SJSA1 (cell line): ENCODE measurements at regions not wholly inside any gene's neighbourhood (a gene's known extent, or its start where the extent isn't known, plus 50 kb on each side); places are given as distances from the start of the nearest gene placed in this dataset.

Experiments
- DNase-seq, 2 experiments: peaks; one replicate each; pipeline ENCODE4 v3.0.0-alpha.2; 2015 to 2020; ENCODE audit warnings: low spot score in 2 of 2, low read depth in 1 of 2
- H3K27ac ChIP-seq: fragments of 250-450 bp; sonication (Bioruptor Pico); 2 replicates; pipeline ENCODE4 v1.5.1; 2020; ENCODE audit warnings: mild to moderate bottlenecking, moderate library complexity
- H3K27me3 ChIP-seq: fragments of 250-450 bp; sonication (Bioruptor Pico); replicated peaks from 2 replicates; pipeline ENCODE4 v1.5.1; 2020; ENCODE audit warnings: mild to moderate bottlenecking, moderate library complexity
- H3K36me3 ChIP-seq: fragments of 250-450 bp; sonication (Bioruptor Pico); 2 replicates; pipeline ENCODE4 v1.5.1; 2020; ENCODE audit warnings: mild to moderate bottlenecking
- H3K4me1 ChIP-seq: fragments of 250-450 bp; sonication (Bioruptor Pico); replicated peaks from 2 replicates; pipeline ENCODE4 v1.6.1; 2021; ENCODE audit warnings: mild to moderate bottlenecking
- H3K4me3 ChIP-seq: fragments of 250-450 bp; sonication (Bioruptor Pico); 2 replicates; pipeline ENCODE4 v1.5.1; 2020; ENCODE audit warnings: mild to moderate bottlenecking
- H3K9me3 ChIP-seq: fragments of 250-450 bp; sonication (Bioruptor Pico); replicated peaks from 2 replicates; pipeline ENCODE4 v1.5.1; 2020; ENCODE audit warnings: mild to moderate bottlenecking

GRCh38 chr13:109494925-109495369 lies 291.4 kb downstream of the IRS2 start:
- H3K27me3 ChIP-seq: no peaks in the 10 kb centered on the region; the same call in 1 of the 2 replicates
- no peaks in the 10 kb centered on the region for H3K9me3 ChIP-seq
- H3K36me3 ChIP-seq: no peaks in the 10 kb centered on the region
- peaks cover 21% of the 10 kb centered on the region for H3K4me1 ChIP-seq
- DNase-seq: peak; percentile 83 to 85
- H3K27ac ChIP-seq: peak overlapping the region; percentile 16
- no peak overlapping the region for H3K4me3 ChIP-seq

DNA sequence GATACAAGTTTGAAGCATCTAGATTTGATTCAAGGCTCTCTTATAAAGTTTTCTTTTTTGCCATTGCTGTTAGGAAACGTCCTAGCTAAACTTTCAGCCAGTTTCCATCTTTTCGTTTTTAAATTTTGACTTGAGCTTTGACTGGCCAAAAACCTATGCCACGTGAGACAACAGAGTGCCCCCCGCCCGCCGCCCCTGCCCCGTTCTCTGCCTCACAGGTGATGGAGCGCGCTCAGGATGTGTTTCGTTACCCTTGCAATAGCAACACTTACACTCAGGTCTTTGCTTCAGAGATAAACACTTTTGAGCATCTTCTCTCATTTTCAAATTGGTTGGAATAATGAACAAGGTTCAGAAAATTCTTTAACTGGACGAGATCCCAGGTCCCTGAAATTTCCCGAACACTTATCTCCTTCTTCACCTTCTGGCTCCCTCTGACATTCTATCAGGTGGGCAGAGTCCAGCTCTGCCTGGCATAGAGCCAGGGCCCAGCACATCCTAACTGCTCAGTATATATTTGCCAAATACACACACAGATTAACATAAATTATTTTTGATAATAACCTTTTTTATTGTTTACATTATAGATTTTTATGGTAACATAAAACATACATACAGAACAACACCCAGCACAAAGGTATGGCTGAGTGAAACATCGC lies 301.1 kb downstream of the IRS2 start:
- H3K27ac ChIP-seq: no peak overlapping the region
- H3K27me3 ChIP-seq: no peaks in the 10 kb centered on the region; the same call in 1 of the 2 replicates
- no peaks in the 10 kb centered on the region for H3K9me3 ChIP-seq
- H3K36me3 ChIP-seq: no peaks in the 10 kb centered on the region
- no peaks in the 10 kb centered on the region for H3K4me1 ChIP-seq
- peak in 1 of 2 experiments; percentile 67 for DNase-seq
- no peak overlapping the region for H3K4me3 ChIP-seq

DNA sequence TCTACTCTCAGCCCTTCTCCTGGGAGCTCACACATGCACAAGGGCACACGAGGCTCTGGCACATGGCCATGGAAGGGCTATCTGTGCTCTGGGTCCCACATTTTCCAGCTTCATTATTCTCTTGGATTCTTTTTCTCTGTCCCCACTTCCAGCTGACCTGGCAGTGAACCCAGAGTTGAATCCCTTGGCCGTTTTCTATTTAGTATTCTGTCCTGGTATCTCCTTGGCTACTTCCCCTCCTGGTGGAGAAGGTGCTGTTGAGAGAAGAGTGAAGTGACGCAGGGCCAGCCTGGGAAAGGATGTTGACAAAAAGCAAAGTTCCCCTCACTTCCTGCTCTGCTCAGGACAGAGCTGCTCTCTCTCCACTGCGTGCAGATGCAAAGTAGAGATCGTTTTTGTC lies 303.1 kb downstream of the IRS2 start:
- Histone ChIP-seq H3K4me3 (no peak overlapping the region), H3K27ac (no peak overlapping the region), H3K36me3 (no peaks in the 10 kb centered on the region), H3K9me3 (no peaks in the 10 kb centered on the region), H3K4me1 (no peaks in the 10 kb centered on the region), H3K27me3 (no peaks in the 10 kb centered on the region; the same call in 1 of the 2 replicates)
- peak in 1 of 2 experiments; percentile 66 for DNase-seq

DNA sequence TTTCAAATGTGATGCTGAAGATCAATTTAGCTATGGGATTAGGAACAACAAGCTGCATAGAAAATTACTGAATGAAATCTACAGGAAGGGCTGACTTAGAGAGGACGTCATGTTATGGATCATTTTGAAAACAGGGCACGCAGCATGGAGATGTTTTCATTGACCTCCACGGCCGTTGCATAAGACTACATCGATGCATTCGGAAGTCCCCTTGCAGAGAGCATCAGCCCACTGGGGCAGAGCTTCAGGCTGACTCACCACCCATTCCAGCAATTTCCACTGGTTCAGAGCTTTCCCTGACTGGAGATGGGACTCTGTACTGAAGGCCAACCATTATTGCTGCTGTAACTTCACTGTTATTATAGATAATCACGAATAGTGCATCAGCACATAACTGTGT lies 305.3 kb downstream of the IRS2 start:
- peak in 1 of 2 experiments; percentile 62 for DNase-seq
- H3K36me3 ChIP-seq: no peaks in the 10 kb centered on the region
- H3K27me3 ChIP-seq: no peaks in the 10 kb centered on the region; the same call in 1 of the 2 replicates
- H3K4me1 ChIP-seq: no peaks in the 10 kb centered on the region
- no peak overlapping the region for H3K27ac ChIP-seq
- H3K9me3 ChIP-seq: no peaks in the 10 kb centered on the region
- H3K4me3 ChIP-seq: no peak overlapping the region

DNA sequence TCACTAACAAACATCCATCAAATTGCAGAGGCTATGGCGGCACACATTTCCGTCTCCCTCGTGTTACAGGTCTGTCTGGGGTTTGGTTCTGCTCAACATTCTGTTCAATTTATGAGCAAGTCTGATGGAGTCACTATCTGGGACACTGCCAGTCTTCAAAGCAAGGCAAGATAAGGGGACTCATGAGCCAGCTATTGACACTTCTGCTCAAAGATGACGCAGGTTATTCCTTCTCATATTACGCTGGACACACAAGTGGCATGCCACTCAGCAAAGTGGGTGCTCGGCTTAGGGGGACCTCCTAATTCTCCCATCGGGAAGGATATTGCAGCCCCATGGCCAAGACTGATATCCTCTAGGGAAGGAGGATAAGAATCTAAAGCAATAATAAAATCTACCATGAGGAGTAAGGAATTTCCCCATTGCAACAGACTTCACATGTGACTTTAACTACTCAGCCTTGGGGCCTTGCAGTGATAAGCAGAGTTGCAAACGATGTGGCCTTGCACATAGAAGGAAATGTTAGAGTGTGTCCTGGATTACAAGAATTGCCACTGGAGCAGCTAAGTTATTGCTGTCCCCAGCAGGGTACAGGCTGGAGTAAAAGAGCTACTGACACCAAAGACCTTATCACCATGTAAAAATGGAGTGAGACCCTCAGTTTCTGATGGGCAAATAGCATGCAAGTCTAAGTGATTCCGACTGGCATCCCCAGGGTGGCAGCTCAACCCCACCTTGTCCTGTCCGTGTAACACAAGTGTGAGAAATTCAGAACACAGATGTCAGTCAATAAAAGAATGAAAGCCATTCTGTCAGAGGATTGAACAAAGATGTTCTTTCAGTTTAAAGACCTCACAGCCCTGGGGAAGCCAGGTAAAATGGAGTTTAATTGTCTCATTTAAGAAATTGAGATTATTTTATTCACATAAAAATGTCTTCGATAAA lies 306.1 kb downstream of the IRS2 start:
- Histone ChIP-seq H3K27me3 (no peaks in the 10 kb centered on the region; the same call in 1 of the 2 replicates), H3K4me1 (no peaks in the 10 kb centered on the region), H3K4me3 (no peak overlapping the region), H3K9me3 (no peaks in the 10 kb centered on the region), H3K27ac (no peak overlapping the region), H3K36me3 (no peaks in the 10 kb centered on the region)
- no peak for DNase-seq

DNA sequence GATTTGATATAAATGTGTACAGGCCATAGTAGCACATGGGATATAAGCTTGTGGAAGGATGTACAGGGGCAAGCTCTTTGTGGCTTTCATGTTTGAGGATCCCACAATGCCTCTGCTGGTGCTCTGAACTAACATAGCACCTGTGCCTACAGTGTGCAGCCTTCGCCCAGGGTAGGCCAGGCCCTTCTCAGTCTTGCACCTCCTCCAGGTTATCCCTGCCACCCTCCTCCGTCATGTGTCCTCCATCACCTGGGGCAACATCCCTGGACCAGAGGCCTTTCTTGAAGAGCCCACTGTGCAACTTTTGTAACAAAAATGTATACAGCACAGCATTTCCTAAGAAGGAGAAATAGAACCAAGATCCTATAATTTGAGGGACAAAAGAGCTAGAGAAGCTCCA lies 306.8 kb downstream of the IRS2 start:
- no peak overlapping the region for H3K27ac ChIP-seq
- DNase-seq: peak in 1 of 2 experiments; percentile 70
- H3K9me3 ChIP-seq: no peaks in the 10 kb centered on the region
- no peak overlapping the region for H3K4me3 ChIP-seq
- H3K27me3 ChIP-seq: no peaks in the 10 kb centered on the region; the same call in 1 of the 2 replicates
- H3K4me1 ChIP-seq: no peaks in the 10 kb centered on the region
- no peaks in the 10 kb centered on the region for H3K36me3 ChIP-seq

GRCh38 chr13:109476001-109476400 lies 310.4 kb downstream of the IRS2 start:
- H3K4me3 ChIP-seq: no peak overlapping the region
- H3K27me3 ChIP-seq: no peaks in the 10 kb centered on the region; the same call in 1 of the 2 replicates
- H3K9me3 ChIP-seq: no peaks in the 10 kb centered on the region
- H3K36me3 ChIP-seq: no peaks in the 10 kb centered on the region
- no peak for DNase-seq
- no peaks in the 10 kb centered on the region for H3K4me1 ChIP-seq
- H3K27ac ChIP-seq: no peak overlapping the region

GRCh38 chr13:109468123-109468522 lies 318.3 kb downstream of the IRS2 start:
- no peaks in the 10 kb centered on the region for H3K4me1 ChIP-seq
- peaks cover 2% of the 10 kb centered on the region; the same call in 1 of the 2 replicates for H3K9me3 ChIP-seq
- H3K36me3 ChIP-seq: no peaks in the 10 kb centered on the region
- H3K4me3 ChIP-seq: no peak overlapping the region
- peak in 1 of 2 experiments; percentile 70 for DNase-seq
- H3K27ac ChIP-seq: no peak overlapping the region
- no peaks in the 10 kb centered on the region for H3K27me3 ChIP-seq

DNA sequence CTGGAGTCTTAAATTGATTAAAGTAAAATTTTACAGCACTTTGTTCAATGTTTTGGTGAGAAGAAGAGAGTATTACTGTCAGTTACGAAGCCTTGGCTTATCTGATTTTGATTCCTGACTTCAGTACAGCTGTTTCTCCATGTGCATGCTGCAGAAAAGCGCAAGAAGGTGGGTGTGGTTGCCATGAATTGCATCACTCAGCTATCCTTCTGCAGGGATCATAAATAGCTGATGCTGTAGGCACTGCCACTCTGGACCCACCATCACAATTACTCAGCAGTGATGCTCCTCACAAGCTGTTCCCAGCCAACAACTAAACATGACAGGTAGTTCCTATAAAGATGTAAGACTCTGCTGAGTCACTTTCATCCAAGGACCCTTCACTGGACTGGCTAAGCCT lies 321.2 kb downstream of the IRS2 start:
- Histone ChIP-seq H3K4me1 (no peaks in the 10 kb centered on the region), H3K27ac (no peak overlapping the region), H3K36me3 (no peaks in the 10 kb centered on the region), H3K9me3 (peaks cover 2% of the 10 kb centered on the region; the same call in 1 of the 2 replicates), H3K4me3 (no peak overlapping the region), H3K27me3 (no peaks in the 10 kb centered on the region)
- no peak for DNase-seq

GRCh38 chr13:109454167-109454917 lies 332.0 kb downstream of the IRS2 start:
- H3K4me1 ChIP-seq: peaks cover 8% of the 10 kb centered on the region
- H3K4me3 ChIP-seq: no peak overlapping the region
- H3K27ac ChIP-seq: no peak overlapping the region
- H3K9me3 ChIP-seq: peaks cover 4% of the 10 kb centered on the region; the same call in 1 of the 2 replicates
- DNase-seq: peak in 1 of 2 experiments; percentile 62
- no peaks in the 10 kb centered on the region for H3K27me3 ChIP-seq
- H3K36me3 ChIP-seq: no peaks in the 10 kb centered on the region

- peaks cover 4% of the 10 kb centered on the region; the same call in 1 of the 2 replicates for H3K9me3 ChIP-seq
- peaks cover 8% of the 10 kb centered on the region for H3K4me1 ChIP-seq
- H3K27ac ChIP-seq: no peak overlapping the region
- no peaks in the 10 kb centered on the region for H3K27me3 ChIP-seq
- no peak overlapping the region for H3K4me3 ChIP-seq
- peak in 1 of 2 experiments; percentile 55 for DNase-seq
- H3K36me3 ChIP-seq: no peaks in the 10 kb centered on the region
These were observed 334.7 kb downstream of the IRS2 start for GRCh38 chr13:109451726-109452125.

DNA sequence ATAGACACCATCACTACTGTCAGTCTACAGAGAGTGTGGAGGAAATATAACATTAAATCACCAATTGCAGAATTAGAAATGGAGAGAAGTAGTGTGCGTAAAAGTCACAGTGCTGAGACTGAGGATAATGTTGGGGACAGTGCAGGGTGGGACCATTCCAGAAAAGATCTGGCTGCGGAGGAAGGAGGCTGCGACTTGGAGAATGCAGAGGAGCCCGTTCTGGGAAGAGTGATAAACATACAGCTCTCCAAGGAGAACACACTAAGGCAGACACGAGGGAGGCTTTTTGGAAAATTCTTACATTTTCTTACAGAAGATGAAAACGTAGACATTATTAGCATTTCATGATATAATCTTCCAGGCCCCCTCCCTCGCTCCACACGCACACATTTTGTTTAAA lies 337.8 kb downstream of the IRS2 start:
- Histone ChIP-seq H3K36me3 (no peaks in the 10 kb centered on the region), H3K4me3 (no peak overlapping the region), H3K4me1 (no peaks in the 10 kb centered on the region), H3K27me3 (no peaks in the 10 kb centered on the region), H3K9me3 (peaks cover 4% of the 10 kb centered on the region; the same call in 1 of the 2 replicates), H3K27ac (no peak overlapping the region)
- peak in 1 of 2 experiments; percentile 55 for DNase-seq

DNA sequence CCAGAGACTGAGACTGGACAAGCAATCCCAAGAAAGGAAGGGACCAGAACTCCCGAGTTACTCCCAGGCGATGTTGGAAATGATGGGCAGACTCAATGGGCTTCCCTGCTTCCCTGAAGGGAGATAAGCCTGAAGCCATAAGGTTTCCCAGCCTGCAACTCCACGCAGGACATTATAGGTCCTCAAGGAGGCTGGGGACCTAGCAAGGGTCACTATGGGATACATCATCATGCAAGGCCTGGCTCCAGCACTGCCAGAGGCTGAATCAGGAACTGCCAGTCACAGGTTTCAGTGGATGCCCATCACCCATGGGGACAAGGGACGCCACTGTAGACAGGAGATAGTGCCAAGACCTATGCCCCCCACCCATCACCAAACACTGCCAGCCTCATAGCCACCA lies 338.7 kb downstream of the IRS2 start:
- Histone ChIP-seq H3K4me3 (no peak overlapping the region), H3K27ac (no peak overlapping the region), H3K27me3 (no peaks in the 10 kb centered on the region), H3K9me3 (no peaks in the 10 kb centered on the region), H3K36me3 (no peaks in the 10 kb centered on the region), H3K4me1 (no peaks in the 10 kb centered on the region)
- peak in 1 of 2 experiments; percentile 72 for DNase-seq
